ENCODE measurements at regions not wholly inside any gene's neighbourhood (a gene's known extent, or its start where the extent isn't known, plus 50 kb on each side); places are given as distances from the start of the nearest gene placed in this dataset.

DNA sequence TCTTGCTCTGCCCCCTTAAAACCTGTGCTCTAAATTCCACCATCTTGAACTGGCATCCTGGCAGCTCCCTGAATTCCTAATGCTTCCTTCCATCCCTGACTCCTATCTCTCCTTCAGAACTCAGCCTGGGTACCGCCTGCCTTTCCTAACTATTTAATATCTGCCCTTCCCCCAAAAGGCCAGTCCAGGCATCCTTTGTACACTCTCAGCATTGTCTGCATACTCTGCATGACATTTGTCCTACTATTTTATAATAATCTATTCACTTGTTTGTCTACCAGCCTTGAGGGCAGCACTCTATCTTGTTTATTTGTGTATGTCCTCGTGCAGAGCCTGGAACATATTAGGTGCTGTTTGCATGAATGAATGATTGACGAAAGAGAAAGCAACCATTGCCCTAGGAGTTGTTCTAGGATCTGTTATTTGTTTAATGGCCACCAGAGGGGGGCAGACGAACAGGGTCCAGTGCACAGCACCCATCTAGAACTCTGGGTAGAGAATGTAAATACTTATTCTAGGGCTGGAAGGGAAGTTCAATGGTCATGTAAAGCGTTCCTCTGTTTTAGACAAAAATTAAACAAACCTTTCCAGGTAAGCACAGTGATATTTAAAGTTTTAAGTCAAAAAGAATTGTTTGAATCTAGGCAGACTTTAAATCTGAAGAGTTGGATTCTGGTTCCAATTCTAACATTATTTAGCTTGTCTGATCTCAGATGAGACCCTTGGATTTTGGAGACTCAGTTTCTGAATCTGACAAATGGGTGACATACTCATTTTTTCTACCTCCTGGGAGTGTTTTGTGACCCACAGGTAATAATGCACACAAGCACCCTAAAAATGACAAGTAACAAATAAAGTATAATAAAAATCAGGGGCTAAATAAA is 125.8 kb upstream of the GALNT15 start:
- TF ChIP-seq CTCF (IDR thresholded peaks at IDR 0.05 in 2 of 3, conservative IDR thresholded peaks at IDR 0.05 in 1 of 3; ENCODE audit: control insufficient read depth in 2 of 3, extremely low read depth in 1 of 3, insufficient read depth in 1 of 3, low read depth in 3 of 3, low read length in 3 of 3) (peak; percentile 68 to 89 (median 73)), YY1 (IDR thresholded peaks at IDR 0.05; ENCODE audit: low read depth, low read length) (peak; percentile 76), SUZ12 (IDR thresholded peaks at IDR 0.05; ENCODE audit: unreplicated experiment) (no peak), JUND (IDR thresholded peaks at IDR 0.05; ENCODE audit: low read depth, low read length) (no peak), POLR2A (IDR thresholded peaks at IDR 0.05; ENCODE audit: low read depth, low read length) (no peak), CEBPZ (IDR thresholded peaks at IDR 0.05; ENCODE audit: low read depth, low read length) (no peak), BRCA1 (IDR thresholded peaks at IDR 0.05; ENCODE audit: low read depth, low read length) (no peak)

All from GM12878 (cell line).